ENCODE measurements at regions not wholly inside any gene's neighbourhood (a gene's known extent, or its start where the extent isn't known, plus 50 kb on each side); places are given as distances from the start of the nearest gene placed in this dataset.

GRCh38 chr2:118492335-118492734 is 355.1 kb downstream of the EN1 start:
- TF ChIP-seq CTCF (IDR thresholded peaks at IDR 0.05) (peak; percentile 54), EZH2phosphoT487 (IDR thresholded peaks at IDR 0.05) (no peak)

Measured in neural progenitor cell (in vitro differentiated cells).